SH-SY5Y (cell line): ENCODE measurements at regions not wholly inside any gene's neighbourhood (a gene's known extent, or its start where the extent isn't known, plus 50 kb on each side); places are given as distances from the start of the nearest gene placed in this dataset.

Source experiments
- GATA2 ChIP-seq: IDR thresholded peaks from 2 replicates; pipeline ENCODE4 v1.6.1; 2011; ENCODE audit warnings: mild to moderate bottlenecking, low read depth, low read length
- GATA3 ChIP-seq: IDR thresholded peaks from 2 replicates; pipeline ENCODE4 v1.6.1; 2011; ENCODE audit warnings: low read depth, mild to moderate bottlenecking, low read length, moderate library complexity

DNA sequence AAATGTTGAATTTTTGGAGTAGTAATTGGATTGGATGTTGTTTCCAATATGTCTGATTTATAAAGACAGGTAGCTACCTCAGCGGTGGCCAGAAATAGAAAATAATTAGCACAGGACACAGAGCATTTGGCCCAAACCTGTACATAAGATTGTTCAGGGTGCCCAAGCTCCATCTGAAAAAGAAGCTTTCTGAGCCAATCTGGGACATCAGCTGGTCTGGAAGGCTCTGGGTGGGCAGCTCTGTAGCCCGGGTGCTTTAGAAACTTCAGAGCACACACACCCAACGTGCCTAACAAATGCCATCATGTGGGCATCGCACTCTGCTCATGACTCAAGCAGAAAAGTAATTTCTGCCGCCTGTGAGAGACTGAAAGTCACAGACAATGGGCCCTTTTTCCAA, 460.7 kb downstream of the ICE1 start:
- TF ChIP-seq GATA2 (no peak), GATA3 (no peak)

DNA sequence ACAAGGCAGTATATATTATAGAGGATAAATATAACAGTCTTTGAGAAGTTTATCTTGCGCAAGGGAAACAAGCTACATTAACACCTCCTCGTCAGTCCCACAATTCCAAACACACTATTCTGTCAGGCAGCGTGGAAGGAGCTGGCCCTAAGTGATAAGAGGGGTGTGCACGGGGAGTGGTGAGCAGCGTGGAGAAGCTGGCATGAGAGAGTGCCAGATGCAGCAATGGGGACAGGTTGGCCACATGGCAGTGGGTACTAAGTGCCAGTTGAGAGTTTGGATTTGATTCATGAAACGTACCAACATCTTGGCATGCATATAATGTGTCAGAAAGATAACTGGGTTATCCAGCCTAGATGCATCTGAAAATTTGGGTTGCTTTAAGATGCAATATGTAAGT, 460.2 kb downstream of the ICE1 start:
- no peak for TF ChIP-seq GATA3

DNA sequence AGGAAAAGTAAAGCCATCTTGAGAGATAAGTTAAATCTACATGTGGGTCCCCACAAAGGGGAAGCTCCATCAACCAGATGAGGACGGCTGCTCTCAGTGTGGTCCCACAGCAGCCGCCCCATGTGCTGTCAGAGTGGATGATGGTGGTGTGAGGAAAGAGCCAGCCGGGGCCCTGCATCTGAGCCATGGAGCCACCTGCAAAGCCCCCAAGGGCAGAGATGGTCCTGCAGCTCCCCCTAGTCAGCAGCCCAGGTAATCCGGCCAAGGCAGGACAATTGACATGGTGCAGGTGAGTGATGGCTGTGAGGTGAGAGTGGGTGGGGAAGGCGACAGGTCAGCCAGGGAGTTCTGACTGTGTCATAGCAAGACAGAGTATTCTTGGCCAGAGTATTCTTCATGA, 458.8 kb downstream of the ICE1 start:
- TF ChIP-seq GATA2: no peak
- TF ChIP-seq GATA3: no peak

DNA sequence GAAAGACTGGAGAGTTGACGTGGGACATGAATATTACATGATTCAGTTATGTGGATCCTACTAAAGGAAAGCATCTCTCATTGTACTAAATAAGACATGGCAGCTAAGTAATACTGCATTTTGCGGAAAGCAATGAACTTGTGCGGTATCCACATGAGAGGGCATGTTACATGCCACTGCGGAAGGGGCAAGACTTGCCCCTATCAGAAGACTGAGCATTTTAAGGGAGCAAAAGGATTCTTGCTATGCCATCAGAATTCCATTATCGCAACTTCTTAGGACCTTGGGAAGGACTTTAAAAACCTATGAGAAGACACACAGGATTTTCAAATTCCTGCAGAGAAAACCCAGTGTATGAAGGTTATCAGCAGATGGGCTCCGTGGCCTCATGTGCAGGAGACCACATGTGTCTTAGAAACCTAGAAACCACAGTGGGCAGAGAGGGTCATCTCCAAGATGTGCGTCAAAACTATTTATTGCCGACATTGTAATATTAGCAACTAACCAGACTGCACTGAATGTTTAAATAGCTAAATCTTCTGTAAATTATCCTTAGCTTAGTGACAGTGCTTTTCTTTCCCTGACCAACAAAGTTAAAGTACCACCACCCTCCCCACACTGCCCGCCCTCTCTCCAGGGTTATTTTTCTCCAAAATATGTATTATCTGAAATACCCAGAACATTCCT, 457.7 kb downstream of the ICE1 start:
- no peak for TF ChIP-seq GATA2
- no peak for TF ChIP-seq GATA3

DNA sequence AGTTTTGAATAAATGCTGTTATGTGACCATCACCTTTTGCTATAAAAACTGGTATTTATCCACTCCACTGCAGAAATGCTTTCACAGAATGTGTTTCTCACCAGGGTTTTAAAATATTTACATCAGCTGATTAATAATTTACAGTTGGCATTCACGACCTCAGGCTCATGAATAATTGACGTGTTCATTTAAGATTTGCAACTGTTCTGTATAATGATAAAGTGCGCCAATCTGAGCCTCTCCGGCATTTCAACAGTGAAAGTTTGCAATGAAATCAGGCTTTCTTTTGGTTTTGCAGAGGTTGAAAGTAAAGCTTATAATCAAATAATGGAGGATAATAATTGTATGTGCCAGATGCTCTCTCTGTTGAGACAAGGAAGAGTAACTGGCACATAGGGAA, 434.9 kb downstream of the ICE1 start:
- TF ChIP-seq GATA2 (no peak), GATA3 (no peak)

DNA sequence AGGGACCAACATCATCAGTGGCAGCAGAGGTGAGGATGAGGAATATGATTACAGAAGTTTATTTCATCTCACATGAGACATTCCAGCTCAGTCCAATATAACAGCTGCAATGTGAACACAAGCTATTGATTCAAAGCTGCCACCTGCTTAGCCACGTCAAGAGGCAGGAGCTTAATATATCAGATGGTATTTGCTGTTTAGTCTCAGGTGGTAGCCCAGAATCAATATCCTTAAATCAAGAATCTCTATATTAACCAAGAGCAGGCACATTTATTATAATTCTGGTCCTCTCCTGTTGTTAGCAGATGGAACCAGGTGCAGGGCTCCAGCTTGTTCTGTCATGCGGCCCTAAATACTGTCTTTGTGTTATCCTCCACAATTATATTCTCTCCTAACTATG, 431.6 kb downstream of the ICE1 start:
- TF ChIP-seq GATA3 (no peak), GATA2 (no peak)

DNA sequence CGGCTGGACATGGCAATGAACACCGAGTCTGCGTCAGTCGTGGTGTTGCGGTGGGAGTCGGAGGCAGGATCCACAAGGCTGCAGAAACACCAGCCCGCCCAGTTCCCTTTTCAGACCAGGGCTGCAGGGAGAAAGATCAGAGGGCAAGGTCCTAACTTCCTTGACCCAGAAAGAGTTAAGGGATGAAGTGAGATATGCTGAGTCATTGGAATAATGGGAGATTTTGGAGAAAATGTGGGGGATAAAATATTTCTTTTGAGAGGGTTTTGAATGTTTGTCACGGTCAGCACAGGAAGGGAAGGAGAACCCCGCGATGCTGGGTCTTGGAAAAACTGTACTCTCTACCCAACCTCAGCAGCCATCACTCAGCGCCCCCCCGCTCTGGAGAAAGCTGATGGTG, 416.0 kb downstream of the ICE1 start:
- no peak for TF ChIP-seq GATA3
- TF ChIP-seq GATA2: no peak

DNA sequence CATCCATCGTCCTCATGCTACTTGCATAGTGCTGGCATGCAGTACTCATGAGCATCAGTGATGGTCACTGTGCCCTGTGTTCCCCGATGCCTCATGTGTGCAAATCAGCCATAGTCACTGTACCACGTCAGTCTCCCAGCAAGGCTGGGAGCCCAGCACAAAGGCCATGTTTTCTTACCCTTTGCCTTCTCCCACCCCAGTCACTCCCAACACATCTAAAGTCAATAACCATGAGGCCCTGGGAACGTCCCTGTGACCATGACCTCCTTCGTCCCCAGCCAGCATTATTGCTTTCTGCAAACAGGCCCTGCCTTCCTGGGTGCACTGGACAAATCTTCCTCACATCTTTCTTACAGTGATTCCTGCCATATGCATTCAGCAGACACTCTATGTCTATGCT, 406.1 kb downstream of the ICE1 start:
- TF ChIP-seq GATA2: no peak
- no peak for TF ChIP-seq GATA3

DNA sequence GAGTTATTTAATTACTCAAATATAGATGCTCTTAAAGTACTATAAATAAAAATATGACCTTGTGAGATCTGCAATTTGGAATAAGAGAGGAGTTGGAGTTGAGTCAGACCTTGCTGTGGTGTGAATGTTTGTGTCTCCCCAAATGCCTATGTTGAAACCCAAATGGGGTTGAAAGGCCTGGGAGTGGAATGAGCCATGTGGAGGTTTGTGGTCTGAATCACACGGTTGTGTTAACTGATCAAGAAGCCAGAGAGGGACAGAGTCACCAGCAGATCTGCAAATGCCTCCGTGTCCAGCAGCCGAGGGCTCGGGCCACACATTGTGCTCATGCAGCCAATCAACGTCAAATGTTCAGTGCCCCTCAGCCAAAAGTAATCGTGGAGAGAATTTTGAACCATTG, 404.4 kb downstream of the ICE1 start:
- TF ChIP-seq GATA2: no peak
- TF ChIP-seq GATA3: no peak

DNA sequence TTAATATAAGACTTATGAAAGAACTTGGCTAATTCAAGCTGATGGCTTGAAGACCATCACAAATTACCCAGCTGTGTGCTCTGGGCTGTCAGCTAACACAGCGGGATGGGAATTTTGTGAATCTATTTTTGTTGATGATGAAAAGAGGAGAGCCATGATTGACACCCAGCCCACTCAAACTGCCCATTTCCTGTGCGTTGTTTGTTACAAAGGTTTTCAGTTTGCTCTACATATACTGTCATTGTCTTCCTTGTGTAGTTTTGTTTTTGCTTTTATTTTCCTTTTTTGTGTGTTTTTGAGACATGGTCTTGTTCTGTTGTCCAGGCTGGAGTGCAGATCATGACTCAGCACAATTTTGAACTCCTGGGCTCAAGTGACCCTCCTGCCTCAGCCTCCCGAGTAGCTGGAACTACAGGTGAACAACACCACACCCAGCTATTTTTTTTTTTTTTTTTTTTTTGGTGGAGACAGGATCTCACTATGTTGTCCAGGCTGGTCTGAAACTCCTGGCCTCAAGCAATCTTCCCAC, 400.3 kb downstream of the ICE1 start:
- no peak for TF ChIP-seq GATA3
- TF ChIP-seq GATA2: 0 out of 2 replicates have a peak, but pooled peaks have one; percentile 1

DNA sequence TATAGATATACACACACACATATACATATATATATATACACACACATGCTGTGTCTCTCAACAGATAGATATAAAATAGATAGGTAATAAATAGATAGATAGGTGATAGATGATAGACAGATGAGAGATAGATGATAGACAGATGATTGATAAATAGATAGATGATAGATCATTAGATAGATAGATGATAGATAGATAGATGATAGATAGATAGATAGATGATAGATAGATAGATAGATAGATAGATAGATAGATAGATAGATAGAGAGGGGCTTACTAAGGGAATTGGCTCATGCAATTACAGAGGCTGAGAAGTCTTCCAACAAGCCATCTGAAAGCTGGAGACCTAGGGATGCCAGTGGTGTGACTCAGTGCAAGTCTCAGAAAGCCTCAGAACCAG, 394.5 kb downstream of the ICE1 start:
- TF ChIP-seq GATA3: no peak
- TF ChIP-seq GATA2: no peak

DNA sequence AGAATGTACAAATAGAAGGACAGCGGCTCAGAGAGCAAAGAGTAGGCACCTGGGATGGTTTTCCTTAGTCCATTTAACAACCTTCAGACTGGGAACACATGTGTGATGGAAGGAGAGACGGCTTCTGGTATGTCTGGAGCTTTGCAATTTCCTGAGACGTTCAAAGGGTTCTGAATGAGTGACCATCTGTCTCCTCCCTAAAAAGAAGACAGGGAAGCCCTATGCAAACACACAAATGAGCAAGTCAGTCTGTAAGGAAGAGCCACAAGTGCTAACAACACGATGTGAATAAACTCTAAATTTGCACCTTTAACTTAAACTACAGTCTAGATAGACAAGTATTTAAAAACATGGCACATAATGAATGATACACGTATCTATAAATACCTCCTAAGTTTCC, 391.0 kb downstream of the ICE1 start:
- no peak for TF ChIP-seq GATA2
- TF ChIP-seq GATA3: no peak

DNA sequence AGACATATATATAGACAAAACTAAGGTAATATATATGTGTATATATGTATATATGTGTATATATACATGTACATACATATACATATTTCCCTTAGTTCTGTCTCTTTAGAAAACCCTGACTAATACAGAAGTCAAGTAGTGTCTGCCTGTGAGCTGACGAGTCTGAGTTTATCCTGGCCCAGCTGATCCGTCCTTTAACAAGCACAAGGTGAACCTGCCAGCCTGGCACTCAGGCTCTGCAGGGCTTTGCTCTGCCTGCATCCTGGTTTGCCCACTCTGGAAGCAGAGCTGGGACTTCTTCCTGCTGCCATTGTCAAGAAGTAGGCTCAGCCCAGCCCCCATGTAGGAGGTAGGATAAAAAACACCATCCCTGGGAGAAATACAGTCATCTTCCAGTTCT, 388.0 kb downstream of the ICE1 start:
- TF ChIP-seq GATA3: no peak

DNA sequence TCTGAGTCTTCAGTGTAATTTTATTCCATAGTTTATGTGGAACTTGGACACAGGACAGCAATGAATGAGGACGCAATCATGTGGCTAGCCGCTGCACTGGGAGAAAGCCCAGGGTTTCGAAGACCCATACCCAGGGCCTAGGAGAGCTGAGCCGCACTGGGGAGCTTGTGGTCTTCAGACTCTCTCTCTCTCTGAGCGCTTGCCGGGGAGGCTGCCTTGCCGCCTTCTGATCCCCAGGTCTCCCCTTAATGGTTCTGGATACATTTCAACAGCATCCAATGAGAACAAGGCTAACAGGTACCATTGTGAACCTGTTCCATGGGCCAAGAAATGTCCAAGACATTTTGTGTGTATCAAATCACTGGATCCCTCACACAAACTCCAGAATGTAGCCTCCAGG, 383.4 kb downstream of the ICE1 start:
- TF ChIP-seq GATA2: no peak
- no peak for TF ChIP-seq GATA3

DNA sequence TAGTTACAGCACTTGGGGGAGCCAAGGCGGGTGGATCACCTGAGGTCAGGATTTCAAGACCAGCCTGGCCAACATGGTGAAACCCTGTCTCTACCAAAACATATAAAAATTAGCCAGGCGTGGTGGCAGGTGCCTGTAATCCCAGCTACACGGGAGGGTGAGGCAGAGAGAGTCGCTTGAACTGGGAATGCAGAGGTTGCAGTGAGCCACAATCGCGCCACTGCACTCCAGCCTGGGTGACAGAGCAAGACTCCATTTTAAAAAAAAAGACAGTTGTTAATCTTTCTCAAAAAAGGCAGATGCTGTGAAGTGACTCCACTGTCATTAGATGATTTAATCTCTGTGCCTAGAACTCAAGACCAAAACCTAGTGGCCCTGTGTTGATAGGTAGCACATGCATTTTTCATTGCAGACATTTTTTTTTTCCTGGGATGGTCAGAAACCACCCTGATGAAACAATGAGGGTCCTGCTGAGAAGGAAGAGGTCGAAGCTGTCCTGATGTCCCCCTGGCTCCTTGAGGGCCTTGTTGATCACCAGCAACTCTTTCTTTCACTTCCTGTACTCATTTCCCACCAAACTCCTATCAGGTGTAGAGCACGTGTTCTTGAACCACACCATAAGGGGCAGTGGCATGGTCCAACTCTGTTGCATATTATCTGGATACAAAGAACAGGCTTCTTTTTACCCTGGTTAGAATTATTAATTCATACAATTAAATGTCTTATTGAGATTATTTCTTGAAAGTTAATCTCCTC, 382.2 kb downstream of the ICE1 start:
- no peak for TF ChIP-seq GATA2
- TF ChIP-seq GATA3: no peak
